ENCODE measurements at regions not wholly inside any gene's neighbourhood (a gene's known extent, or its start where the extent isn't known, plus 50 kb on each side); places are given as distances from the start of the nearest gene placed in this dataset.
"Not testable (repeated sequence)": the region's sequence is repeated elsewhere in the genome, so short reads cannot be mapped to it uniquely, and the experiment has no call there.

DNA sequence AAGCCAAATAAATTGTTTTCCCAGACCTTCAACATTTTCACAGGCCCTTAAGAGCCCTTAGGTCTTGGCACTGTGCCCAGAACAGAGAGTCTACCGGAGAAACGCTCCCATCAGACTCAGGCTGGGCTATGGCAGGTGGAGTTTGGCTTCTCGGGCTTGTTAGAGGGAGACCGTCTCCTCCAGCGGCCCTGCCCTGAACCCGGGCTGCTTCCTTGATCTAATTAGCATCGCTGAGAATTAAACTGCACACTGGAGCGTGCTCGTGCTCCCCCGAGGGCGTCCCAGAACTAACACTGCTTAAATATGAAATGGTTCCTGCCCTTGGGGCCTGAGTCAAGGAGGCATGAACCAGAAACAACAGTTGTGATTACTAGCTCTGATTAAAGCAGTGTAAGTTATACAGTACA, 634.4 kb downstream of the MATN1 start:
- ATAC-seq (no peak), DNase-seq (ENCODE audit: low spot score) (no peak)
- intact Hi-C loops (cut with DNase I): no loop called here

DNA sequence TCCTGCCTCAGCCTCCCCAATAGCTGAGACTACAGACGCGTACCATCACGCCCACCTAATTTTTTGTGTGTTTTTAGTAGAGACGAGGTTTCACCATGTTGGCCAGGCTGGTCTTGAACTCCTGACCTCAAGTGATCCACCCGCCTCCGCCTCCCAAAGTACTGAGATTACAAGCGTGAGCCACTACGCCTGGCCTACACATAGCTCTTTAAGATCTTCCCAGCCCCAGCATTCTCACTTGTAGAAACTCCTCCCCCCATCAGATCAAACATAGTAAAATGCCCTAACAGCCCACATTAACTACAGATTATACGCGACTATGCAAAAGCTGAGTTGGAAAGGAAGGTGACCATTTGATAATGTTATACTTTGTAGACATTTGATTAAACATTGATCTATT, 634.8 kb downstream of the MATN1 start:
- DNase-seq (ENCODE audit: low spot score): no peak
- intact Hi-C loops (cut with DNase I): no loop called here
- no peak for ATAC-seq

GRCh38 chr1:30087465-30087864, 635.9 kb downstream of the MATN1 start:
- no peak for DNase-seq (ENCODE audit: low spot score)
- intact Hi-C loops (cut with DNase I): no loop called here
- no peak for ATAC-seq

- peak; percentile 70 for DNase-seq (ENCODE audit: low spot score)
- intact Hi-C loops (cut with DNase I): no loop called here
- ATAC-seq: peak; percentile 41
Measured at GRCh38 chr1:30085811-30086770, 637.3 kb downstream of the MATN1 start.

DNA sequence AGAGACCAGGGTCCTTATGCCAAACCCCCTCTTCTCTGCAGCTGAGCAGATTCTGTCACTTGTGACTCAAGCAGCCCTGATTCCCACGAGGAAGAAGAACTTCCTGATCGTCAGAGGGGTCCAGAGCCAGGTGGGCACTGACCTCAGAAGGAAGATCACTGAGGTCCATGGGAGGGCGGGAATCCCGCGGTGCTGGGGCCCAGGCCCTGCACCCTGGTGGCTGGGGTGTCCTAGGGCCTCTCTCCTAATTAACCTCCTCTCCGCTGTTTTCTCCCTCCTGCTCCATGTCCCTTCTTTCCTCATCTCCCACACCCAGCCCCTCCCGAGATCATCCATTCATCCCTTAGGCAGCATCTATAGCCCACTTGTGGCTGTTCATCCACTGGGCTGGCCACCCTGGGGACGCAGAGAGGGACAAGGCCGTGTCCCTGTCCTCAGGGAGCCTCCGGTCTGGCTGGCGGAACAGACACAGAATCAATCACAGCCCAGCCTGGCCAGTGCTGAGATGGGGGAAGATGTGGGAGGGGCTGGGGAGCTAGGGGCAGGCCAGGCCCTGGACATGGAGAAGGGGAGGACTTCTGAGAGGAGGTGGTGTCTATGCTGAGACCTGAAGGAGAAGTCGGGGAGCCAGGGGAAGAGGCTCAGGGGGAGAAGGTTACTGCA, 638.3 kb downstream of the MATN1 start:
- intact Hi-C loops (cut with DNase I): no loop called here
- DNase-seq (ENCODE audit: low spot score): no peak
- ATAC-seq: no peak

DNA sequence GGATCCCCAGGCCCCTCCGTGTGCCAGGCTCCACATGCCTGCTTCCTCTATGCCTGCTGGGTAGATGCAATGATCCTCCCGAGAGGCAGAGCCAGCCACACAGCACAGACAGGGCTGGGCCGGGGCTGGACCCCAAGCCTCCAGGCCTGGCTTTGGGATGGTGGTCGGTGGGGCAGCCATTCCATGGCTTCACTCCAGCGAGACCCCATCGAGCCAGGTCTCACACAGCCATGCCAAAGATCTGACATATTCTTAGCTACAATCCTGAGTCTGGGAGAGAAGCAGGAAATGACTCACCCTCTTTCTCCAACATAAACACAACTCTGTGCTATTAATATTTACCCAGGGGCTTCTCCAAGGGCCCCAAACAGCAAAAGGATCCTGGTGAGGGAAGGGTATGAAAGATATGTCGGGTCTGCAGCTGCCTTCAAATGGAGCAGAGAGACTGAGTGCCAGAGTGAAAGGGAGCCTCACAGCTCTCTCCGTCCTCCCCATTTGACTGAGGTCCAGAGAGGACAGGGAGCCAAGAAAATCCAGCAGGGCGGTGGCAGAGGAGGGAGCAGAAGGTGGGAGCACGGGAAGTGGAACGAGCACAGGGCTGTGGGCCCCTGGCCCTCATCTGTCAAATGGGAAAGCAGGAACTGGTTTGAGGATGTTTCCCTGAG, 639.5 kb downstream of the MATN1 start:
- ATAC-seq (peak; percentile 22), DNase-seq (ENCODE audit: low spot score) (no peak)
- intact Hi-C loops (cut with DNase I): no loop called here

DNA sequence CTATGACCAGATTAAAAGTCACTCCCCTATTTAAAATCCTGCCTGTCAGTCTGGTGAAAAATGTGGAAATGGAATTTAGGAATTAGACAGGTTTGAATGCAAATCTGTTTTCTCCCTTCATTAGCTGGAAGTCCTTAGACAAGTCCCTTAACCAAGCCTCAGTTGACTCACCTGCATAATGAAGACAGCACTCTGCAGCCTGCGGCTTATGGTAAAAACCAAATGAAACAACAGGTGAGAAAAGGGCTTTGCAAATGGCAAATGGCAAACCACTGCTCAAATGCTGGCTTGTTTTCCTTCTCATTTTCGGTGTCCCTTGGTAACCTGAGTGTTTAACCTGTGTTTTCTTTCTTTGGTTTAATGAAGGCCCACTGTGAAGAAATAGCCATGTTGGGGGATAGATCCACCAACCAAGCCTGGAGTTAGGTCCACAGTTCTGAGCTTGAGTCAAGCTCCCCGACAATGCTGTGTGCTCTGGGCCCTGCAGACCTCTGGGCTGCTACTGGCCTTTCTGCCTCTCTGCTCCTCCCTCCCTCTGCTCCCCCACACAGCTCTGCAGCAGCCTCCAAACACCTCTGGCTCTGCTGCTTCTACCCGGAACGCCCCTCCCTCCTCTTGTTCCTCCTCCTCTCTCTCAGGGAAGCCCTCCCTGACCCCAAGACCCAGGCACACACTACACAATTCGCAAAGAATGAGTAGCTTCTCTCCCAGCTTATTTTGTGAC, 641.8 kb downstream of the MATN1 start:
- ATAC-seq (no peak), DNase-seq (ENCODE audit: low spot score) (no peak)
- intact Hi-C loops (cut with DNase I): no loop called here

GRCh38 chr1:30075916-30076315, 647.5 kb downstream of the MATN1 start:
- DNase-seq (ENCODE audit: low spot score); ATAC-seq; intact Hi-C loops (cut with DNase I): not testable (repeated sequence)

- no peak for ATAC-seq
- DNase-seq (ENCODE audit: low spot score): no peak
- intact Hi-C loops (cut with DNase I): no loop called here
Measured at GRCh38 chr1:30068787-30069472, 654.5 kb downstream of the MATN1 start.

GRCh38 chr1:30064547-30064946, 658.8 kb downstream of the MATN1 start:
- ATAC-seq (no peak), DNase-seq (ENCODE audit: low spot score) (no peak)
- intact Hi-C loops (cut with DNase I): no loop called here

GRCh38 chr1:30063621-30064280, 659.6 kb downstream of the MATN1 start:
- intact Hi-C loops (cut with DNase I): no loop called here
- no peak for DNase-seq (ENCODE audit: low spot score)
- ATAC-seq: no peak

GRCh38 chr1:30061292-30062220, 661.8 kb downstream of the MATN1 start:
- intact Hi-C loops (cut with DNase I): no loop called here
- no peak for DNase-seq (ENCODE audit: low spot score)
- ATAC-seq: no peak

- intact Hi-C loops (cut with DNase I): no loop called here
- DNase-seq (ENCODE audit: low spot score) (no peak), ATAC-seq (no peak)
Measured at GRCh38 chr1:30060738-30061137, 662.6 kb downstream of the MATN1 start.

- ATAC-seq: no peak
- DNase-seq (ENCODE audit: low spot score): no peak
- intact Hi-C loops (cut with DNase I): no loop called here
Measured at GRCh38 chr1:30058970-30059369, 664.4 kb downstream of the MATN1 start.

- intact Hi-C loops (cut with DNase I): no loop called here
- DNase-seq (ENCODE audit: low spot score) (no peak), ATAC-seq (no peak)
Measured at GRCh38 chr1:30054126-30054525, 669.3 kb downstream of the MATN1 start.

GRCh38 chr1:30052178-30052577, 671.2 kb downstream of the MATN1 start:
- ATAC-seq: no peak
- DNase-seq (ENCODE audit: low spot score): peak; percentile 10
- intact Hi-C loops (cut with DNase I): no loop called here

- ATAC-seq (no peak), DNase-seq (ENCODE audit: low spot score) (peak; percentile 34)
- intact Hi-C loops (cut with DNase I): no loop called here
Measured at GRCh38 chr1:30051777-30052176, 671.6 kb downstream of the MATN1 start.

Measured in sciatic nerve (tissue), 2 donors.